CD4-positive, alpha-beta T cell (primary cell): ENCODE measurements at regions not wholly inside any gene's neighbourhood (a gene's known extent, or its start where the extent isn't known, plus 50 kb on each side); places are given as distances from the start of the nearest gene placed in this dataset.

Experiments used
- ATAC-seq: fragments of 200-7000 bp; cut with Tn5 transposase; one replicate; pipeline ENCODE4 v1.10.0; 2022; ENCODE audit warnings: mild to moderate bottlenecking; ENCODE audit not compliant: poor library complexity
- CTCF ChIA-PET: fragments of 350-600 bp; sonication (Branson Sonifier 250); formaldehyde crosslinking; loops from one replicate; lab custom pipeline; 2021; ENCODE audit warnings: antibody characterized with exemption, inconsistent platforms; lab: Charles Lee
- POLR2A ChIA-PET: fragments of 350-600 bp; sonication (Branson Sonifier 250); formaldehyde crosslinking; loops from one replicate; lab custom pipeline; 2021; ENCODE audit warnings: antibody characterized with exemption, inconsistent platforms; lab: Charles Lee
- DNase-seq, 14 experiments: peaks; one replicate each; pipeline ENCODE4 v3.0.0-alpha.2; 2013 to 2020; ENCODE audit warnings: mixed read lengths in 2 of 14
- H3K27ac ChIP-seq, 2 donors: one replicate each; pipeline versions ENCODE4 v1.5.1 to v1.7.0; 2013; ENCODE audit warnings: low read length in 2 of 2, low read depth in 1 of 2, mild to moderate bottlenecking in 1 of 2
- H3K27me3 ChIP-seq, 2 experiments: 1 replicate in 1 of 2; 2 replicates in 1 of 2; pipeline versions ENCODE4 v1.6.1 to v1.7.0; 2013; ENCODE audit warnings: low read length in 2 of 2, control low read depth in 1 of 2, mild to moderate bottlenecking in 1 of 2, moderate library complexity in 1 of 2; ENCODE audit not compliant: insufficient read depth in 2 of 2, control insufficient read depth in 1 of 2
- H3K36me3 ChIP-seq: one replicate; pipeline ENCODE4 v1.6.1; 2013; ENCODE audit warnings: low read length, control low read depth; ENCODE audit not compliant: insufficient read depth
- H3K4me1 ChIP-seq: one replicate; pipeline ENCODE4 v1.6.1; 2013; ENCODE audit warnings: low read length, control low read depth; ENCODE audit not compliant: insufficient read depth
- H3K4me3 ChIP-seq: one replicate; pipeline ENCODE4 v1.5.1; 2013; ENCODE audit warnings: mild to moderate bottlenecking, low read length, moderate library complexity
- H3K9me3 ChIP-seq, 2 experiments: 1 replicate in 1 of 2; 2 replicates in 1 of 2; pipeline versions ENCODE4 v1.6.1 to v1.7.0; 2013; ENCODE audit warnings: low read length in 2 of 2, mild to moderate bottlenecking in 2 of 2, control low read depth in 1 of 2, moderate library complexity in 1 of 2; ENCODE audit not compliant: control insufficient read depth in 1 of 2, insufficient read depth in 1 of 2
- H3K27ac Mint-ChIP-seq: one replicate; pipeline ENCODE4 v1.8.0; 2020; ENCODE audit warnings: mixed read lengths
- H3K27me3 Mint-ChIP-seq: one replicate; pipeline ENCODE4 v1.8.0; 2021; ENCODE audit warnings: mixed read lengths
- H3K36me3 Mint-ChIP-seq: one replicate; pipeline ENCODE4 v1.8.0; 2021; ENCODE audit warnings: low read depth, mixed read lengths
- H3K4me1 Mint-ChIP-seq: one replicate; pipeline ENCODE4 v1.8.0; 2021; ENCODE audit warnings: low read depth, mixed read lengths
- H3K4me3 Mint-ChIP-seq: one replicate; pipeline ENCODE4 v1.8.0; 2020; ENCODE audit warnings: mild to moderate bottlenecking, mixed read lengths
- H3K9me3 Mint-ChIP-seq: one replicate; pipeline ENCODE4 v1.8.0; 2020; ENCODE audit warnings: mixed read lengths
- CTCF ChIP-seq: fragments of 200-600 bp; IDR thresholded peaks from one replicate; pipeline ENCODE4 v1.8.0; 2022; ENCODE audit warnings: antibody characterized with exemption, mild to moderate bottlenecking
- intact Hi-C, 2 experiments: fragments of 100-400 bp; cut with DNase I in 1 of 2; cut with micrococcal nuclease in 1 of 2; formaldehyde crosslinking; loops; one replicate each; pipeline versions ENCODE4 v1.15.1 to v1.9.0; 2023 to 2025; cut with DNase I, micrococcal nuclease

- CTCF ChIA-PET, result interaction anchor here (1.6 kb wide), 1 partner anchor 108 kb away, joined by 7 read pairs; no protein-coding TSS in a partner anchor
- no peaks in the 10 kb centered on the region for H3K27me3 ChIP-seq
- intact Hi-C loops, result no loop called here
- H3K36me3 ChIP-seq, result no peaks in the 10 kb centered on the region
- peaks cover 9% of the 10 kb centered on the region for H3K4me1 Mint-ChIP-seq
- H3K4me3 ChIP-seq, result no peak overlapping the region
- no peaks in the 10 kb centered on the region for H3K9me3 Mint-ChIP-seq
- POLR2A ChIA-PET, result no interaction called here
- H3K4me1 ChIP-seq, result peaks cover 4% of the 10 kb centered on the region
- no peak overlapping the region for H3K27ac ChIP-seq
- DNase-seq (no peak), ATAC-seq (no peak)
- no peak for TF ChIP-seq CTCF
- peaks cover 0 to 5% of the 10 kb centered on the region in 2 experiments for H3K9me3 ChIP-seq
- H3K36me3 Mint-ChIP-seq, result peaks cover 4% of the 10 kb centered on the region
- H3K27ac Mint-ChIP-seq, result no peak overlapping the region
- no peaks in the 10 kb centered on the region for H3K27me3 Mint-ChIP-seq
- no peak overlapping the region for H3K4me3 Mint-ChIP-seq
These were observed 90.2 kb upstream of the ITGB1 start for GRCh38 chr10:33048223-33048622.

DNA sequence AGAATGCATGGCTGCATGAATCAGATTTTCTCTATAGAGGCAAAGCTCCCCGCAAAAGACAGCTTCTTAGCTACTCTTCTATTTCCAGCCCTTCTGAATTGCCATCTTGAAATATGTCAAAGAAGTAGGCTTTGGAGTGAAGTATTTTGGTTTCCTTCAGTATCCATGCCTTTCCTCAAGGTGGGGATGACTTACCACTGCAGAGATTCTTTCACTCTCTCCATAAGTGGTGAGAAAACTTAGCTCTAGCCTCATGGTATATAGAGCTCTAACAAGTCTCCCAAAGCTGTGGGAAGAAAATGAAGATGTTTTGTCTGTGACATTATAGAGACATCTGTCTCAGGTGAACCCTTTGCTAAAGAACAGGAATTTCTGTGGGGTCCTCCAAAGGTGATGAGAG, 89.6 kb upstream of the ITGB1 start:
- CTCF ChIA-PET, result interaction anchor here (1.6 kb wide), 1 partner anchor 108 kb away, joined by 7 read pairs; no protein-coding TSS in a partner anchor
- no peaks in the 10 kb centered on the region for H3K36me3 ChIP-seq
- POLR2A ChIA-PET, result no interaction called here
- Mint-ChIP-seq H3K4me3 (no peak overlapping the region), H3K9me3 (no peaks in the 10 kb centered on the region), H3K27ac (no peak overlapping the region), H3K36me3 (peaks cover 4% of the 10 kb centered on the region), H3K27me3 (no peaks in the 10 kb centered on the region), H3K4me1 (peaks cover 9% of the 10 kb centered on the region)
- no peak overlapping the region for H3K4me3 ChIP-seq
- DNase-seq (no peak), ATAC-seq (no peak)
- H3K9me3 ChIP-seq, result peaks cover 0 to 5% of the 10 kb centered on the region in 2 experiments
- intact Hi-C loops, result no loop called here
- H3K27me3 ChIP-seq, result no peaks in the 10 kb centered on the region
- TF ChIP-seq CTCF, result no peak
- H3K27ac ChIP-seq, result no peak overlapping the region
- H3K4me1 ChIP-seq, result peaks cover 2% of the 10 kb centered on the region

- ChIA-PET POLR2A (interaction anchor here (0.6 kb wide), 1 partner anchor 18 kb away, joined by 3 read pairs; no protein-coding TSS in a partner anchor), CTCF (interaction anchor here (1.6 kb wide), 1 partner anchor 109 kb away, joined by 7 read pairs; no protein-coding TSS in a partner anchor)
- DNase-seq (peak in 1 of 14 experiments; percentile 36), ATAC-seq (no peak)
- intact Hi-C loops, result no loop called here
- H3K4me3 Mint-ChIP-seq, result no peak overlapping the region
- H3K27ac ChIP-seq, result no peak overlapping the region
- peaks cover 6% of the 10 kb centered on the region for H3K4me1 ChIP-seq
- H3K9me3 ChIP-seq, result peaks cover 0 to 5% of the 10 kb centered on the region in 2 experiments
- peaks cover 12% of the 10 kb centered on the region for H3K4me1 Mint-ChIP-seq
- H3K27me3 ChIP-seq, result no peaks in the 10 kb centered on the region
- H3K36me3 Mint-ChIP-seq, result peaks cover 4% of the 10 kb centered on the region
- H3K27ac Mint-ChIP-seq, result no peak overlapping the region
- H3K27me3 Mint-ChIP-seq, result no peaks in the 10 kb centered on the region
- H3K9me3 Mint-ChIP-seq, result no peaks in the 10 kb centered on the region
- no peaks in the 10 kb centered on the region for H3K36me3 ChIP-seq
- TF ChIP-seq CTCF, result no peak
- H3K4me3 ChIP-seq, result no peak overlapping the region
These were observed 88.8 kb upstream of the ITGB1 start for GRCh38 chr10:33046792-33047191.
